Astrocyte (in vitro differentiated cells and primary cell): ENCODE measurements at regions not wholly inside any gene's neighbourhood (a gene's known extent, or its start where the extent isn't known, plus 50 kb on each side); places are given as distances from the start of the nearest gene placed in this dataset.

Source experiments
- DNase-seq: peaks from one replicate; pipeline ENCODE4 v3.0.0-alpha.2; 2010; ENCODE audit warnings: low read depth
- FAIRE-seq: peaks from 2 replicates; lab custom pipeline; 2011; peaks lifted over from hg19 to GRCh38; lab: Jason Lieb, UNC
- H2AFZ ChIP-seq: 2 replicates; pipeline ENCODE4 v1.6.0; 2012; ENCODE audit warnings: low read depth, low read length, inconsistent platforms
- H3K27ac ChIP-seq: 2 replicates; pipeline ENCODE4 v1.5.1; 2011; ENCODE audit warnings: low read depth, low read length, inconsistent platforms
- H3K27me3 ChIP-seq: 2 replicates; pipeline ENCODE4 v1.6.0; 2011; ENCODE audit warnings: low read length, inconsistent platforms; ENCODE audit not compliant: insufficient read depth
- H3K36me3 ChIP-seq: 2 replicates; pipeline ENCODE4 v1.5.1; 2011; ENCODE audit warnings: low read length, inconsistent platforms; ENCODE audit not compliant: insufficient read depth
- H3K4me1 ChIP-seq: 2 replicates; pipeline ENCODE4 v1.5.1; 2011; ENCODE audit warnings: low read length, inconsistent platforms; ENCODE audit not compliant: insufficient read depth
- H3K4me2 ChIP-seq: 2 replicates; pipeline ENCODE4 v1.6.0; 2012; ENCODE audit warnings: low read length, inconsistent platforms
- H3K4me3 ChIP-seq: 2 replicates; pipeline ENCODE4 v1.5.1; 2011; ENCODE audit warnings: low read depth, mild to moderate bottlenecking, low read length, inconsistent platforms; ENCODE audit not compliant: insufficient read depth
- H3K79me2 ChIP-seq: 2 replicates; pipeline ENCODE4 v1.6.0; 2012; ENCODE audit warnings: mild to moderate bottlenecking, low read length, inconsistent platforms; ENCODE audit not compliant: insufficient read depth
- H3K9ac ChIP-seq: 2 replicates; pipeline ENCODE4 v1.6.0; 2012; ENCODE audit warnings: mild to moderate bottlenecking, low read length, inconsistent platforms
- H3K9me3 ChIP-seq: 2 replicates; pipeline ENCODE4 v1.5.1; 2012; ENCODE audit warnings: low read depth, mild to moderate bottlenecking, low read length, inconsistent platforms; ENCODE audit not compliant: insufficient read depth
- H4K20me1 ChIP-seq: 2 replicates; pipeline ENCODE4 v1.6.0; 2012; ENCODE audit warnings: low read length, inconsistent platforms; ENCODE audit not compliant: insufficient read depth
- H3K27ac Mint-ChIP-seq: one replicate; pipeline ENCODE4 v1.8.0; 2021; ENCODE audit warnings: mild to moderate bottlenecking, mixed read lengths; ENCODE audit not compliant: unreplicated experiment
- H3K27me3 Mint-ChIP-seq: one replicate; pipeline ENCODE4 v1.8.0; 2021; ENCODE audit warnings: low read depth, mixed read lengths; ENCODE audit not compliant: unreplicated experiment
- H3K36me3 Mint-ChIP-seq: one replicate; pipeline ENCODE4 v1.8.0; 2021; ENCODE audit warnings: low read depth, mixed read lengths; ENCODE audit not compliant: unreplicated experiment
- H3K4me1 Mint-ChIP-seq: one replicate; pipeline ENCODE4 v1.8.0; 2021; ENCODE audit warnings: low read depth, mixed read lengths; ENCODE audit not compliant: unreplicated experiment
- H3K4me3 Mint-ChIP-seq: one replicate; pipeline ENCODE4 v1.8.0; 2021; ENCODE audit warnings: mild to moderate bottlenecking, moderate library complexity, mixed read lengths; ENCODE audit not compliant: unreplicated experiment
- H3K9me3 Mint-ChIP-seq: one replicate; pipeline ENCODE4 v1.8.0; 2021; ENCODE audit warnings: mild to moderate bottlenecking, mixed read lengths; ENCODE audit not compliant: unreplicated experiment
- CTCF ChIP-seq: IDR thresholded peaks from 2 replicates; pipeline ENCODE4 v1.5.1; 2011; ENCODE audit warnings: low read depth, mild to moderate bottlenecking, inconsistent platforms, low read length, moderate library complexity; ENCODE audit not compliant: insufficient read depth
- EZH2 ChIP-seq: IDR thresholded peaks from 2 replicates; pipeline ENCODE4 v1.6.1; 2012; ENCODE audit warnings: mild to moderate bottlenecking, low read length, inconsistent platforms; ENCODE audit not compliant: insufficient read depth

- no peaks in the 10 kb centered on the region for H3K4me1 Mint-ChIP-seq
- Histone ChIP-seq H3K36me3 (no peaks in the 10 kb centered on the region), H3K9me3 (peaks cover 10% of the 10 kb centered on the region), H2AFZ (no peak overlapping the region), H3K79me2 (no peaks in the 10 kb centered on the region), H3K4me1 (no peaks in the 10 kb centered on the region), H4K20me1 (no peaks in the 10 kb centered on the region), H3K4me3 (no peak overlapping the region), H3K27ac (no peak overlapping the region), H3K9ac (no peak overlapping the region), H3K27me3 (no peaks in the 10 kb centered on the region), H3K4me2 (no peak overlapping the region)
- peaks cover 6% of the 10 kb centered on the region for H3K9me3 Mint-ChIP-seq
- H3K36me3 Mint-ChIP-seq: no peaks in the 10 kb centered on the region
- no peak overlapping the region for H3K4me3 Mint-ChIP-seq
- no peak overlapping the region for H3K27ac Mint-ChIP-seq
- FAIRE-seq (no peak), DNase-seq (no peak)
- no peak for TF ChIP-seq EZH2
- TF ChIP-seq CTCF: no peak
- H3K27me3 Mint-ChIP-seq: no peaks in the 10 kb centered on the region
These were observed 1102.0 kb downstream of the C4orf33 start for GRCh38 chr4:130197946-130198345.

- TF ChIP-seq EZH2: no peak
- TF ChIP-seq CTCF: no peak
- Histone ChIP-seq H3K4me2 (no peak overlapping the region), H3K9ac (no peak overlapping the region), H4K20me1 (no peaks in the 10 kb centered on the region), H3K9me3 (peaks cover 12% of the 10 kb centered on the region), H3K36me3 (no peaks in the 10 kb centered on the region), H3K4me3 (no peak overlapping the region), H2AFZ (no peak overlapping the region), H3K79me2 (no peaks in the 10 kb centered on the region), H3K27me3 (no peaks in the 10 kb centered on the region), H3K27ac (no peak overlapping the region), H3K4me1 (no peaks in the 10 kb centered on the region)
- Mint-ChIP-seq H3K36me3 (no peaks in the 10 kb centered on the region), H3K9me3 (peaks cover 9% of the 10 kb centered on the region), H3K4me3 (no peak overlapping the region), H3K4me1 (no peaks in the 10 kb centered on the region), H3K27me3 (no peaks in the 10 kb centered on the region), H3K27ac (no peak overlapping the region)
- FAIRE-seq (no peak), DNase-seq (no peak)
These were observed 1107.6 kb downstream of the C4orf33 start for GRCh38 chr4:130203571-130203970.

GRCh38 chr4:130210864-130211263 lies 1114.9 kb downstream of the C4orf33 start:
- FAIRE-seq (no peak), DNase-seq (peak; percentile 28)
- Histone ChIP-seq H3K4me3 (no peak overlapping the region), H3K9ac (peak overlapping the region; percentile 54), H3K79me2 (no peaks in the 10 kb centered on the region), H2AFZ (no peak overlapping the region), H4K20me1 (no peaks in the 10 kb centered on the region), H3K27me3 (no peaks in the 10 kb centered on the region), H3K9me3 (no peaks in the 10 kb centered on the region), H3K4me1 (no peaks in the 10 kb centered on the region), H3K27ac (peak overlapping the region; percentile 43), H3K4me2 (no peak overlapping the region), H3K36me3 (no peaks in the 10 kb centered on the region)
- TF ChIP-seq EZH2: no peak
- Mint-ChIP-seq H3K9me3 (no peaks in the 10 kb centered on the region), H3K4me1 (peaks cover 6% of the 10 kb centered on the region), H3K36me3 (no peaks in the 10 kb centered on the region), H3K27ac (peak overlapping the region; percentile 48), H3K4me3 (no peak overlapping the region), H3K27me3 (no peaks in the 10 kb centered on the region)
